ENCODE measurements at regions not wholly inside any gene's neighbourhood (a gene's known extent, or its start where the extent isn't known, plus 50 kb on each side); places are given as distances from the start of the nearest gene placed in this dataset.

DNA sequence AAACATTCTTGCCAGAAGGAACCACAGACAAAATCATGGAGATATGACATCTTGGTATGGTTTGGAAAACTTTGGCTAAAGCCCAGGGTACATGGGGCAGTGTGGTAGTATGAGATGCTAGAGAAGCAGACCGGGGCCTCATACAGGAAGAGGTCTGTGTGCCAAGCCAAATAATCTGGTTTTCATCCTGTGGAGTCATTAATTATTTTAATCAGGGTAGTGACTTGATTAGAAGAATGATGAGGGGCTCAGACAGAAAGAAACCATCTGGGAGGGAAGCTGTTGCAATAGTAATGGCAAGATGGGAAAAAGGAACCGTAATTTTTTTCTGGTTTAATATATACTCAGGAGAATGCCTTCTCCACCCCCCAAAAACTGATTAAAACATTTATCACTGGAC, 318.0 kb downstream of the BRINP2 start:
- H3K27me3 ChIP-seq (ENCODE audit: control insufficient read depth in 4 of 4, insufficient read depth in 4 of 4, low read length in 3 of 4) = no peaks in the 10 kb centered on the region
- TF ChIP-seq YY1 (IDR thresholded peaks at IDR 0.05) (no peak), FOXA1 (IDR thresholded peaks at IDR 0.05) (no peak), RXRA (IDR thresholded peaks at IDR 0.05) (no peak), ATF3 (IDR thresholded peaks at IDR 0.05) (no peak), REST (IDR thresholded peaks at IDR 0.05) (no peak), GABPA (IDR thresholded peaks at IDR 0.05 in 1 of 2, conservative IDR thresholded peaks at IDR 0.05 in 1 of 2) (no peak)
- H3K27ac ChIP-seq (ENCODE audit: low read depth in 1 of 2, low read length in 2 of 2) = no peak overlapping the region
- no peaks in the 10 kb centered on the region for H3K36me3 ChIP-seq (ENCODE audit: control insufficient read depth in 4 of 4, insufficient read depth in 3 of 4, low read depth in 1 of 4, low read length in 3 of 4)
- H3K9ac ChIP-seq (ENCODE audit: low read depth in 1 of 2, low read length in 2 of 2) = no peak overlapping the region
- H3K4me1 ChIP-seq (ENCODE audit: control insufficient read depth in 4 of 4, insufficient read depth in 4 of 4, low read length in 3 of 4) = no peaks in the 10 kb centered on the region
- no peaks in the 10 kb centered on the region for H3K9me3 ChIP-seq (ENCODE audit: control insufficient read depth in 4 of 4, low read length in 3 of 4)
- H3K4me3 ChIP-seq (ENCODE audit: low read depth in 1 of 3, low read length in 3 of 3) = no peak overlapping the region
- no peak for DNase-seq (ENCODE audit: low spot score)
- WGBS = 72% methylated on average over 2 of the region's 2 CpGs

DNA sequence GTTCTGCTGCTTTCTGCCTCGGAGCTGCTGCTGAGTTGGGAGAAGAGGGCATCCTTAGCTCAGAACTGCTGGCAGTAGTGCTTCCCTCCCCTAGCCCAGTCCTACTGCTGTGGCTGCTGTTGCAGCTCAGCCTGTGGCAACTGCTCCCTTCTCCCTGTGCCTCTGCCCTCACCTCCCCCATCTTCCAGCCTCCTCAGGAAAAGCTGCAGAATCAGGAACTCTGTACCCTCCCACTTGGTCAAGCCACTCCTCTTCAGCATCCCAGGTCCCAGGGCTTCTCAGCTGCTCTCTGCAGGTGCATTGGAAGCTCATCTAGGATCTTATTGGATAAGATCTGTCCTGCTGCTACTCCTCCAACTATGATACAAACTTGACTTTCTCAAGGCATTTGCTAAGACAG, 316.7 kb downstream of the BRINP2 start:
- WGBS = 62% methylated on average over 1 of the region's 1 CpG
- no peaks in the 10 kb centered on the region for H3K36me3 ChIP-seq (ENCODE audit: control insufficient read depth in 4 of 4, insufficient read depth in 3 of 4, low read depth in 1 of 4, low read length in 3 of 4)

More for the DNA sequence above, 316.7 kb downstream of the BRINP2 start:
- Histone ChIP-seq H3K27me3 (ENCODE audit: control insufficient read depth in 4 of 4, insufficient read depth in 4 of 4, low read length in 3 of 4) (no peaks in the 10 kb centered on the region), H3K27ac (ENCODE audit: low read depth in 1 of 2, low read length in 2 of 2) (no peak overlapping the region), H3K9me3 (ENCODE audit: control insufficient read depth in 4 of 4, low read length in 3 of 4) (no peaks in the 10 kb centered on the region), H3K4me1 (ENCODE audit: control insufficient read depth in 4 of 4, insufficient read depth in 4 of 4, low read length in 3 of 4) (no peaks in the 10 kb centered on the region), H3K9ac (ENCODE audit: low read depth in 1 of 2, low read length in 2 of 2) (no peak overlapping the region), H3K4me3 (ENCODE audit: low read depth in 1 of 3, low read length in 3 of 3) (no peak overlapping the region)
- no peak for TF ChIP-seq ZBTB33 (IDR thresholded peaks at IDR 0.05)
- TF ChIP-seq REST (IDR thresholded peaks at IDR 0.05) = no peak
- TF ChIP-seq, protein P1, sequence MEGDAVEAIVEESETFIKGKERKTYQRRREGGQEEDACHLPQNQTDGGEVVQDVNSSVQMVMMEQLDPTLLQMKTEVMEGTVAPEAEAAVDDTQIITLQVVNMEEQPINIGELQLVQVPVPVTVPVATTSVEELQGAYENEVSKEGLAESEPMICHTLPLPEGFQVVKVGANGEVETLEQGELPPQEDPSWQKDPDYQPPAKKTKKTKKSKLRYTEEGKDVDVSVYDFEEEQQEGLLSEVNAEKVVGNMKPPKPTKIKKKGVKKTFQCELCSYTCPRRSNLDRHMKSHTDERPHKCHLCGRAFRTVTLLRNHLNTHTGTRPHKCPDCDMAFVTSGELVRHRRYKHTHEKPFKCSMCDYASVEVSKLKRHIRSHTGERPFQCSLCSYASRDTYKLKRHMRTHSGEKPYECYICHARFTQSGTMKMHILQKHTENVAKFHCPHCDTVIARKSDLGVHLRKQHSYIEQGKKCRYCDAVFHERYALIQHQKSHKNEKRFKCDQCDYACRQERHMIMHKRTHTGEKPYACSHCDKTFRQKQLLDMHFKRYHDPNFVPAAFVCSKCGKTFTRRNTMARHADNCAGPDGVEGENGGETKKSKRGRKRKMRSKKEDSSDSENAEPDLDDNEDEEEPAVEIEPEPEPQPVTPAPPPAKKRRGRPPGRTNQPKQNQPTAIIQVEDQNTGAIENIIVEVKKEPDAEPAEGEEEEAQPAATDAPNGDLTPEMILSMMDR (IDR thresholded peaks at IDR 0.05; ENCODE audit: low read depth, low read length, missing input control) = no peak
- no peak for TF ChIP-seq RXRA (IDR thresholded peaks at IDR 0.05)
- TF ChIP-seq RAD21 (IDR thresholded peaks at IDR 0.05) = no peak
- no peak for TF ChIP-seq EGR1 (IDR thresholded peaks at IDR 0.05; ENCODE audit: low read depth in 2 of 2)
- TF ChIP-seq HNF4G (IDR thresholded peaks at IDR 0.05) = no peak
- no peak for TF ChIP-seq SP1 (IDR thresholded peaks at IDR 0.05)
- TF ChIP-seq TAF1 (conservative IDR thresholded peaks at IDR 0.05) = no peak
- TF ChIP-seq GABPA (IDR thresholded peaks at IDR 0.05 in 1 of 2, conservative IDR thresholded peaks at IDR 0.05 in 1 of 2) = no peak
- no peak for TF ChIP-seq FOXA1 (IDR thresholded peaks at IDR 0.05)
- no peak for TF ChIP-seq YY1 (IDR thresholded peaks at IDR 0.05)
- no peak for TF ChIP-seq JUND (IDR thresholded peaks at IDR 0.05)
- DNase-seq (ENCODE audit: low spot score) = no peak
